Lower leg skin (tissue), 4 donors: ENCODE measurements at regions not wholly inside any gene's neighbourhood (a gene's known extent, or its start where the extent isn't known, plus 50 kb on each side); places are given as distances from the start of the nearest gene placed in this dataset.

Source experiments
- DNase-seq, 2 donors: peaks; one replicate each; pipeline ENCODE4 v3.0.0-alpha.2; 2019; ENCODE audit warnings: low spot score in 2 of 2
- H3K4me3 ChIP-seq: fragments of 200-600 bp; sonication (generic); 2 replicates; pipeline ENCODE4 v1.5.1; 2017; ENCODE audit warnings: mild to moderate bottlenecking, low read depth; ENCODE audit not compliant: poor library complexity, severe bottlenecking
- CTCF ChIP-seq, 3 donors: fragments of 450-650 bp; IDR thresholded peaks; one replicate each; pipeline ENCODE4 v1.5.1; 2016; ENCODE audit warnings: antibody characterized with exemption in 3 of 3, mild to moderate bottlenecking in 3 of 3, moderate library complexity in 2 of 3
- POLR2A ChIP-seq, 2 donors: fragments of 450-650 bp; IDR thresholded peaks; one replicate each; pipeline ENCODE4 v1.6.1; 2016 to 2017; ENCODE audit warnings: antibody characterized with exemption in 2 of 2, mild to moderate bottlenecking in 1 of 2, moderate library complexity in 1 of 2
- WGBS, 2 donors: methylation state at CpG; one replicate each; pipeline ENCODE4 v1.1.5; 2018; 5-methylcytosine and 5-hydroxymethylcytosine counted together
- intact Hi-C: fragments of 100-400 bp; cut with DNase I; formaldehyde crosslinking; loops from one replicate; pipeline ENCODE4 v1.15.0; 2023; ENCODE audit warnings: low total_unique reads

- WGBS, 2 donors = 62 to 75% methylated on average over 4 of the region's 4 CpGs
- no peak overlapping the region for H3K4me3 ChIP-seq
- no peak for DNase-seq
- intact Hi-C loops = no loop called here
- no peak for TF ChIP-seq CTCF (IDR thresholded peaks at IDR 0.05)
Measured at GRCh38 chr16:5944971-5945370, 847.4 kb upstream of the EEF2KMT start.

GRCh38 chr16:5938607-5939006 is 841.0 kb upstream of the EEF2KMT start:
- WGBS, 2 donors = 91 to 97% methylated on average over 1 of the region's 1 CpG
- no peak overlapping the region for H3K4me3 ChIP-seq

GRCh38 chr16:5932906-5933305 is 835.3 kb upstream of the EEF2KMT start:
- no peak for DNase-seq
- 51 to 56% methylated on average over 9 of the region's 9 CpGs for WGBS, 2 donors
- TF ChIP-seq POLR2A (IDR thresholded peaks at IDR 0.05) = no peak
- TF ChIP-seq CTCF (IDR thresholded peaks at IDR 0.05) = no peak
- intact Hi-C loops = no loop called here
- no peak overlapping the region for H3K4me3 ChIP-seq

More at GRCh38 chr16:5938607-5939006, 841.0 kb upstream of the EEF2KMT start:
- intact Hi-C loops = no loop called here
- TF ChIP-seq POLR2A (IDR thresholded peaks at IDR 0.05) (no peak), CTCF (IDR thresholded peaks at IDR 0.05) (no peak)
- DNase-seq = no peak

GRCh38 chr16:5928476-5929065 is 831.0 kb upstream of the EEF2KMT start:
- 10 to 16% methylated on average over 4 of the region's 4 CpGs for WGBS, 2 donors
- no peak for DNase-seq
- no peak overlapping the region for H3K4me3 ChIP-seq
- intact Hi-C loops = no loop called here
- TF ChIP-seq CTCF (IDR thresholded peaks at IDR 0.05) (no peak), POLR2A (IDR thresholded peaks at IDR 0.05) (no peak)

GRCh38 chr16:5925850-5926249 is 828.3 kb upstream of the EEF2KMT start:
- WGBS, 2 donors = 57 to 59% methylated on average over 4 of the region's 4 CpGs
- intact Hi-C loops = no loop called here
- H3K4me3 ChIP-seq = no peak overlapping the region
- peak in 1 of 2 donors; percentile 14 for DNase-seq
- TF ChIP-seq CTCF (IDR thresholded peaks at IDR 0.05) = no peak
- TF ChIP-seq POLR2A (IDR thresholded peaks at IDR 0.05) = no peak

GRCh38 chr16:5922686-5923085 is 825.1 kb upstream of the EEF2KMT start:
- peak in 1 of 2 donors; percentile 5 for DNase-seq
- no peak overlapping the region for H3K4me3 ChIP-seq
- WGBS, 2 donors = 75 to 78% methylated on average over 2 of the region's 2 CpGs
- intact Hi-C loops = no loop called here
- TF ChIP-seq POLR2A (IDR thresholded peaks at IDR 0.05) (no peak), CTCF (IDR thresholded peaks at IDR 0.05) (no peak)
